ENCODE measurements at regions not wholly inside any gene's neighbourhood (a gene's known extent, or its start where the extent isn't known, plus 50 kb on each side); places are given as distances from the start of the nearest gene placed in this dataset.
"Not testable (repeated sequence)": the region's sequence is repeated elsewhere in the genome, so short reads cannot be mapped to it uniquely, and the experiment has no call there.

- no peak overlapping the region for H3K27ac ChIP-seq (ENCODE audit: low read depth, low read length)
- H3K9ac ChIP-seq (ENCODE audit: low read depth in 1 of 2, low read length in 2 of 2) = no peak overlapping the region
- H3K9me3 ChIP-seq (ENCODE audit: control insufficient read depth in 1 of 2, low read length in 2 of 2) = peaks cover 4 to 6% of the 10 kb centered on the region in 2 donors
- H3K4me3 ChIP-seq (ENCODE audit: low read depth in 1 of 2, low read length in 2 of 2) = no peak overlapping the region
- H3K4me1 ChIP-seq (ENCODE audit: control insufficient read depth in 1 of 2, insufficient read depth in 2 of 2, low read length in 2 of 2) = no peaks in the 10 kb centered on the region
- H3K36me3 ChIP-seq (ENCODE audit: control insufficient read depth in 1 of 2, insufficient read depth in 2 of 2, low read length in 2 of 2) = no peaks in the 10 kb centered on the region
- H3K27me3 ChIP-seq (ENCODE audit: control insufficient read depth in 1 of 2, insufficient read depth in 2 of 2, low read length in 2 of 2) = no peaks in the 10 kb centered on the region
Observed at GRCh38 chr1:80155371-80155770, 1148.8 kb upstream of the ADGRL4 start.

GRCh38 chr1:80154176-80154575 lies 1147.6 kb upstream of the ADGRL4 start:
- Histone ChIP-seq H3K4me1 (ENCODE audit: control insufficient read depth in 1 of 2, insufficient read depth in 2 of 2, low read length in 2 of 2) (no peaks in the 10 kb centered on the region), H3K27ac (ENCODE audit: low read depth, low read length) (no peak overlapping the region), H3K4me3 (ENCODE audit: low read depth in 1 of 2, low read length in 2 of 2) (no peak overlapping the region), H3K9ac (ENCODE audit: low read depth in 1 of 2, low read length in 2 of 2) (no peak overlapping the region), H3K27me3 (ENCODE audit: control insufficient read depth in 1 of 2, insufficient read depth in 2 of 2, low read length in 2 of 2) (no peaks in the 10 kb centered on the region), H3K36me3 (ENCODE audit: control insufficient read depth in 1 of 2, insufficient read depth in 2 of 2, low read length in 2 of 2) (no peaks in the 10 kb centered on the region), H3K9me3 (ENCODE audit: control insufficient read depth in 1 of 2, low read length in 2 of 2) (peaks cover 4 to 6% of the 10 kb centered on the region in 2 donors)

DNA sequence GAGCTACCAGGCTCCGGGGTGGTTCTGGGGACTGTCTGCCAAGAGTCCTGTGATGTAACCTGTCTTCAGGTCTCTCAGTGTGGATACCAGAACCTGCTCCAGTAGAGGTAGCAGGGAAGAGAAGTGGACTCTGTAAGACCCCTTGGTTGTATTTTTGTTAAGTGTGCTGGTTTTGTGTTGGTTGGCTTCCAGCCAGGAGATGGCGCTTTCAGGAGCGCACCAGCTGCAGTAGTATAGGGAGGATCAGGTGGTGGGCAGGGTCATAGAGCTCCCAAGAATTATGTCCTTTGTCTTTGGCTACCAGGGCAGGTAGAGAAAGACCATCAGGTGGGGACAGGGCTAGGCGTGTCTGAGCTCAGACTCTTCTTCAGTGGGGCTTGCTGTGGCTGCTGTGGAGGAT lies 1147.2 kb upstream of the ADGRL4 start:
- Histone ChIP-seq H3K27ac (ENCODE audit: low read depth, low read length) (no peak overlapping the region), H3K36me3 (ENCODE audit: control insufficient read depth in 1 of 2, insufficient read depth in 2 of 2, low read length in 2 of 2) (no peaks in the 10 kb centered on the region), H3K9me3 (ENCODE audit: control insufficient read depth in 1 of 2, low read length in 2 of 2) (peaks cover 4 to 6% of the 10 kb centered on the region in 2 donors), H3K4me1 (ENCODE audit: control insufficient read depth in 1 of 2, insufficient read depth in 2 of 2, low read length in 2 of 2) (no peaks in the 10 kb centered on the region), H3K9ac (ENCODE audit: low read depth in 1 of 2, low read length in 2 of 2) (no peak overlapping the region), H3K27me3 (ENCODE audit: control insufficient read depth in 1 of 2, insufficient read depth in 2 of 2, low read length in 2 of 2) (no peaks in the 10 kb centered on the region), H3K4me3 (ENCODE audit: low read depth in 1 of 2, low read length in 2 of 2) (no peak overlapping the region)

DNA sequence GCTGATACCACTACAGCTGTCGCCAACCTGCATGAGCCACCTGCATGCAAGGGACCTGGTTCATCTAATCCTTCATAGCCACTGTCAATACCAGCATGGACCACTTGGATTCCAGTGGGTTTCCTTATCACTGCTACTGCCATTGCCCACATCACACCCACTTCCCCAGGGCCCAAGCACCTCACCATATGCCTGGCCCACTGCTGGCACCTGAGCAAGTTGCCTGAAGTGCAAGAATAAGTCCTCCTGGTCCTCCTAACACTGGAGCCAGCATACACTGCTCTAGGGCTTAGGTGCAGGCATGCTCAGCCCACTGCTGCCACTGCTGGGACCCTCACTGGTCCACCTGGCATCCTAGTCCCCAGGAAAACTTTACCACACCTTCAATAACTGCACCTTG lies 1136.8 kb upstream of the ADGRL4 start:
- Histone ChIP-seq H3K9ac (ENCODE audit: low read depth in 1 of 2, low read length in 2 of 2) (no peak overlapping the region), H3K9me3 (ENCODE audit: control insufficient read depth in 1 of 2, low read length in 2 of 2) (peaks cover 9 to 11% of the 10 kb centered on the region in 2 donors), H3K4me1 (ENCODE audit: control insufficient read depth in 1 of 2, insufficient read depth in 2 of 2, low read length in 2 of 2) (no peaks in the 10 kb centered on the region), H3K4me3 (ENCODE audit: low read depth in 1 of 2, low read length in 2 of 2) (no peak overlapping the region), H3K36me3 (ENCODE audit: control insufficient read depth in 1 of 2, insufficient read depth in 2 of 2, low read length in 2 of 2) (no peaks in the 10 kb centered on the region), H3K27ac (ENCODE audit: low read depth, low read length) (no peak overlapping the region), H3K27me3 (ENCODE audit: control insufficient read depth in 1 of 2, insufficient read depth in 2 of 2, low read length in 2 of 2) (no peaks in the 10 kb centered on the region)

GRCh38 chr1:80137946-80138602 lies 1131.5 kb upstream of the ADGRL4 start:
- H3K27me3 ChIP-seq (ENCODE audit: control insufficient read depth in 1 of 2, insufficient read depth in 2 of 2, low read length in 2 of 2); H3K27ac ChIP-seq (ENCODE audit: low read depth, low read length); H3K4me1 ChIP-seq (ENCODE audit: control insufficient read depth in 1 of 2, insufficient read depth in 2 of 2, low read length in 2 of 2); H3K36me3 ChIP-seq (ENCODE audit: control insufficient read depth in 1 of 2, insufficient read depth in 2 of 2, low read length in 2 of 2); H3K4me3 ChIP-seq (ENCODE audit: low read depth in 1 of 2, low read length in 2 of 2); H3K9ac ChIP-seq (ENCODE audit: low read depth in 1 of 2, low read length in 2 of 2); H3K9me3 ChIP-seq (ENCODE audit: control insufficient read depth in 1 of 2, low read length in 2 of 2): not testable (repeated sequence)

DNA sequence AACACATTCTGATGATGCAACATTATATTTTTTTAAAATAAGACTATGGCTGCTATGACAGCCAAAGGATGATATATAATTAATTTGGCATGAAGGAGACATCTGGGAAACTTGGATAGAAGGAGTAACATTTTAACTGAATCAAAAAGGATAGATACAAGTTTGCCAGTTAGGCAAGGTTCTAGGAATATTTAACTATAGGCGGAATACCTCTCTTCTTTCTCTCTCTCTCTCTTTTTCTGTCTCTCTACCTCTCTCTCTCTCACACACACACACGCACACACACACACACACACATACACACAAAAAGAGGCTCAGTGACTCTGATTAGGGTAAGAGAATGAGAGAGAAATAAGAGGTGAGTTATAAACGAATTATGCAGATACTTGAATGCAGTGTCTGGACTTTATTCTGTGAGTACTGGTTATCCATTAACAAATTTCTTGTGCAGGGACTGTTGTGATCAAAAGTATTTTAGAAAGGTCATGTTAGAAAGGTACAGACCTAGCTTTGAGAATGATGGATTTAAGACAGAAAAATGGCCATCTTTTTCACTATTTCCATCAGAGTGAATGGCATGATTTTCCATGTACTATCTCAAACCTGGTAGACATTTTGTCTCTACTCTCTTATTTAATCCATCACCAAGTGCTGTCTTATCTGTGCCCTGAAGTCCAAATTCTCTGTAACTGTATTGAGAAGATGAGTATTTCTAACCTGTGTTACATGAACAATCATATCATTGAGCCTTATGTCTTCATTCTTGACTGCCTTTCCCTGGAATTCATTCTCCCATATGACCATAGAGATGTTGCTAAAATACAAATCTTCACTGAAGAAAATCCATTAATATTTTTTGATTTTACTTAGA lies 1106.9 kb upstream of the ADGRL4 start:
- Histone ChIP-seq H3K9me3 (ENCODE audit: control insufficient read depth in 1 of 2, low read length in 2 of 2) (peaks cover 11 to 19% of the 10 kb centered on the region in 2 donors), H3K36me3 (ENCODE audit: control insufficient read depth in 1 of 2, insufficient read depth in 2 of 2, low read length in 2 of 2) (no peaks in the 10 kb centered on the region)

DNA sequence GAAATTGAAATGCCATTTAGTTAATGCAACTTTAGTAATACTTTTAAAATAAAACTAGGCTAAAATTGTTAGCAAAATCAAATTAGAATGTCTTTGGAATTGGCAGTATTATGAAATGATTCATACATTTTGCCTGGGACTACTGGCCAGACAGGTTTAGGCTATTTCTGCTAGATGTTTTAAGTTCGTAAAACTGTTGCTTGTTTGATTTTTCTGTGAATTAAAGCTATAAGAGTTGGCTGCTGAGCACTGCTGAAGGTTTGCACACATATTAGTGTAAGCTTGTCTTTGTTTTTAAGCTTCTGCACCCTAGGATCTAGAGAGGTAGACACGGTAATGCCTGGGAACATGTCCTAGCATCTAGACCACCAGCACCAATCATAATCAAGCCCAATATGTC lies 1094.6 kb upstream of the ADGRL4 start:
- Histone ChIP-seq H3K4me1 (ENCODE audit: control insufficient read depth in 1 of 2, insufficient read depth in 2 of 2, low read length in 2 of 2) (no peaks in the 10 kb centered on the region), H3K27ac (ENCODE audit: low read depth, low read length) (no peak overlapping the region), H3K27me3 (ENCODE audit: control insufficient read depth in 1 of 2, insufficient read depth in 2 of 2, low read length in 2 of 2) (no peaks in the 10 kb centered on the region), H3K9ac (ENCODE audit: low read depth in 1 of 2, low read length in 2 of 2) (no peak overlapping the region), H3K36me3 (ENCODE audit: control insufficient read depth in 1 of 2, insufficient read depth in 2 of 2, low read length in 2 of 2) (no peaks in the 10 kb centered on the region), H3K4me3 (ENCODE audit: low read depth in 1 of 2, low read length in 2 of 2) (no peak overlapping the region), H3K9me3 (ENCODE audit: control insufficient read depth in 1 of 2, low read length in 2 of 2) (peaks cover 8 to 17% of the 10 kb centered on the region in 2 donors)

More for the DNA sequence above, 1106.9 kb upstream of the ADGRL4 start:
- Histone ChIP-seq H3K4me3 (ENCODE audit: low read depth in 1 of 2, low read length in 2 of 2) (no peak overlapping the region), H3K27me3 (ENCODE audit: control insufficient read depth in 1 of 2, insufficient read depth in 2 of 2, low read length in 2 of 2) (no peaks in the 10 kb centered on the region), H3K9ac (ENCODE audit: low read depth in 1 of 2, low read length in 2 of 2) (no peak overlapping the region), H3K4me1 (ENCODE audit: control insufficient read depth in 1 of 2, insufficient read depth in 2 of 2, low read length in 2 of 2) (no peaks in the 10 kb centered on the region), H3K27ac (ENCODE audit: low read depth, low read length) (no peak overlapping the region)

DNA sequence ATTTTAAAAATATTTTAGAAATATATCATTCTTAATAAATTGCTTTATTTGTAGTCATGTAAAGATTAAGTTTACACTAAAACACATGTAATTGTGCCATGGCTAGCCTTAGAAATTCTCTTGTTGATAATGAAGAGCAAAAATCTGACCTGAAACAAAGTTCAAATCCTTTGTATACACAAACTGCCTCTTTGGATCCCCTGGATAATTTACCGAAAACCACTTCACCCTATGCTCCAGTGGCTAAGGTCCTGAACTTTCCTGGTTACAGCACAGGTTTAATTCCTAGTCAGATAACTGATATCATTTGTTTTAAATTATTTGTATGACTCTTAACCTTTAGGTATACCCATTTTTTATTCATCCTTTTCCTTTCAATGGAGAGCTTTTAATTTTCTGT lies 1093.2 kb upstream of the ADGRL4 start:
- Histone ChIP-seq H3K9me3 (ENCODE audit: control insufficient read depth in 1 of 2, low read length in 2 of 2) (peaks cover 8 to 18% of the 10 kb centered on the region in 2 donors), H3K4me3 (ENCODE audit: low read depth in 1 of 2, low read length in 2 of 2) (no peak overlapping the region), H3K4me1 (ENCODE audit: control insufficient read depth in 1 of 2, insufficient read depth in 2 of 2, low read length in 2 of 2) (no peaks in the 10 kb centered on the region), H3K27ac (ENCODE audit: low read depth, low read length) (no peak overlapping the region), H3K36me3 (ENCODE audit: control insufficient read depth in 1 of 2, insufficient read depth in 2 of 2, low read length in 2 of 2) (no peaks in the 10 kb centered on the region), H3K27me3 (ENCODE audit: control insufficient read depth in 1 of 2, insufficient read depth in 2 of 2, low read length in 2 of 2) (no peaks in the 10 kb centered on the region), H3K9ac (ENCODE audit: low read depth in 1 of 2, low read length in 2 of 2) (no peak overlapping the region)

DNA sequence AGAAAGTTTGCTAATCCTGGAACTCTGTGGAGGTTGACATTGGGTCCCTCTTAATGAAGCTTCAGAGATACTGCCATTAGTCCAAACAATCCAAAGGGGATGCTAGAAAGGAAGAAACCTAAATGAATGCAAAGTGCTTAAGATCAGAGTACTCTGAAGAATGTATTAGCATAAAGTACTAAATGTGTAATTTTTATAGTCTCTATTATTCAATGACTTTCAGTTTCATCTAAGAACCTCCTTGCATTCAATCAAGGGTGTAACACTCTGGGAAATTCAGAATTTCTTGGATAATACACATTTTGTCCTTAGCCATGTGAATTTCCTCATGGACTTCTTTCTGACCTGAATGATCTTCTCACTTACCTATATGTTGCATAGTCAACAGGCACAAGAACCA lies 1078.5 kb upstream of the ADGRL4 start:
- Histone ChIP-seq H3K4me1 (ENCODE audit: control insufficient read depth in 1 of 2, insufficient read depth in 2 of 2, low read length in 2 of 2) (no peaks in the 10 kb centered on the region), H3K4me3 (ENCODE audit: low read depth in 1 of 2, low read length in 2 of 2) (no peak overlapping the region), H3K27me3 (ENCODE audit: control insufficient read depth in 1 of 2, insufficient read depth in 2 of 2, low read length in 2 of 2) (no peaks in the 10 kb centered on the region), H3K9me3 (ENCODE audit: control insufficient read depth in 1 of 2, low read length in 2 of 2) (peaks cover 0 to 7% of the 10 kb centered on the region in 2 donors), H3K27ac (ENCODE audit: low read depth, low read length) (no peak overlapping the region), H3K9ac (ENCODE audit: low read depth in 1 of 2, low read length in 2 of 2) (no peak overlapping the region), H3K36me3 (ENCODE audit: control insufficient read depth in 1 of 2, insufficient read depth in 2 of 2, low read length in 2 of 2) (no peaks in the 10 kb centered on the region)

DNA sequence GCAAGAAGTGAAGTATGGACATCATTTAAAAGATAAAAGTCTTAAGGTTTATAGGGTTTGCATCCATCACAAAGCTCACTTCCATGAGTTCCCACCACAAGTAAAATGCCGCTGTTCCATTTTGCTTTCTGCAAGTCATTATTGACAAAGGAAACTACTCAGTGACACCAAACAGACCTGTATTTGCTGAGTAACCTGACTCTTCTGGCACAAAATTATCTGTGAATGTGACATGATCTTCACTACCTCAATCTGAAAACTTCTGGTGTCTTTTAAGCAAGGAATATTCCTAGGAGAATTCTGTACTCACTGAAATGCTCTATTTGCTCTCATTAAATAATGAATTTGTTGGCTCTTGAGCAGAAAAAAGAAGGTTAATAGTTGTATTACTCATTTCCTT lies 1077.4 kb upstream of the ADGRL4 start:
- Histone ChIP-seq H3K27ac (ENCODE audit: low read depth, low read length) (no peak overlapping the region), H3K4me1 (ENCODE audit: control insufficient read depth in 1 of 2, insufficient read depth in 2 of 2, low read length in 2 of 2) (no peaks in the 10 kb centered on the region), H3K9ac (ENCODE audit: low read depth in 1 of 2, low read length in 2 of 2) (no peak overlapping the region), H3K4me3 (ENCODE audit: low read depth in 1 of 2, low read length in 2 of 2) (no peak overlapping the region), H3K9me3 (ENCODE audit: control insufficient read depth in 1 of 2, low read length in 2 of 2) (peaks cover 0 to 4% of the 10 kb centered on the region in 2 donors), H3K36me3 (ENCODE audit: control insufficient read depth in 1 of 2, insufficient read depth in 2 of 2, low read length in 2 of 2) (no peaks in the 10 kb centered on the region), H3K27me3 (ENCODE audit: control insufficient read depth in 1 of 2, insufficient read depth in 2 of 2, low read length in 2 of 2) (no peaks in the 10 kb centered on the region)
